ENCODE measurements at regions not wholly inside any gene's neighbourhood (a gene's known extent, or its start where the extent isn't known, plus 50 kb on each side); places are given as distances from the start of the nearest gene placed in this dataset.

DNA sequence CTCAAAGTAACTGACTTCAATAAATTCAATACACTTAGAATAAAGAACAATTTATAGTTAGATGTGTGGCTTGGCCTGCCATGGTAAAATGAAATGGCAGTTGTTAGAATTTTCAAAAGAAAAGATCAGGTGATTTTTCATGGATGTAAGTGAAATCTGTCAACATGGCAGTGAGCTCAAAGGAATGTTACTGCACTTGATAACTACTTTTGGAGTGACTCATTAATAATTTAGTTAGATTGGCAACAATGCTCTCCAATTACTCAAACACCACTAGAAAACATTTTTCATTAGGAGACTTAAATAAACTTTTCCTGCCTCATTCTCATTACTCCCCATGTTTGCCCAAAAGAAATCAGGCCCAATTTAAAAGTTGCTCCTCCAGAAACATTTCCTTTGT lies 860.2 kb upstream of the AMELY start:
- TF ChIP-seq POLR2A (IDR thresholded peaks at IDR 0.05; ENCODE audit: low read length) (no peak), GATA1 (IDR thresholded peaks at IDR 0.05; ENCODE audit: low read depth, low read length) (no peak)

Measured in erythroblast (primary cell).